ENCODE measurements at regions not wholly inside any gene's neighbourhood (a gene's known extent, or its start where the extent isn't known, plus 50 kb on each side); places are given as distances from the start of the nearest gene placed in this dataset.
A peak's percentile ranks its signal among the peaks of the same experiment; 100 is the strongest.

DNA sequence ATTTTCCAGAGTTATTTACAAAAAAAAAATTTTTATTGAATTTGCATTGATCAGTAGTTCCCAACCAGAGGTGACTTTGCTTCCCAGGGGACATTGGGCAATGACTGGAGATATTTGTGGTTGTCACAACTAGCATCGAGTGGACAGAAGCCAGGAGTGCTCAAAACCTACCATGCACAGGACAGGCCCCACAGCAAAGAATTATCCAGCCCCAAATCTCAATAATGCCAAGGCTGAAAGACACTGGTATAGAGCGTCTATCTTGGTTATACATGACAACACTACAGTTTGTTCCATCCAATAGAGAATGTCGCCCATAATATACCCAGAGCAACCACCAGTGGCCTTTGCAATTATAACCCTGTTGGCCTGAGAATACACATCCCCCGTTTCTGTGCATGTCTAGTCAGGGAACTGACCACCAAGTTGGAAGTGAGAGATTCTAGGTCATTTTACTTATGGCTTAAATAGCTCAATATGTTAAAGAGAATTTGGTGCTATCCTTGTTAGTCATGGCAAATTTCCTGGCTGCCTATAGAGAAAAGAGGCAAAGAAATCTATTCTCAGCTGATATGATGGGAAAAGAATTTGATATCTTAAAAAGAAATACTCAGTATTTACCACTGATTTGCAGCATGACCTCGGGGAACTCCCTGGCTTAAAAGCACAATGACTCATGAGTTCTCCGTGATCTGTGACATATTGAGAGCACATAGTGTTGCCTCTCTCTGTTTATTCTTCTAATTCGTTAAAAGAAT, 76.0 kb upstream of the ADTRP start:
- ChIA-PET POLR2A (no interaction called here), CTCF (no interaction called here)
- H3K4me1 Mint-ChIP-seq = no peaks in the 10 kb centered on the region
- no peaks in the 10 kb centered on the region for H3K36me3 Mint-ChIP-seq
- Histone ChIP-seq H3K4me3 (ENCODE audit: low read length) (no peak overlapping the region), H3K36me3 (ENCODE audit: insufficient read depth, low read length) (no peaks in the 10 kb centered on the region), H3K9me3 (ENCODE audit: low read length) (no peaks in the 10 kb centered on the region), H3K4me1 (ENCODE audit: insufficient read depth, low read length) (no peaks in the 10 kb centered on the region), H3K27ac (ENCODE audit: low read depth, low read length) (no peak overlapping the region), H3K27me3 (ENCODE audit: insufficient read depth, low read length, poor library complexity, severe bottlenecking) (no peaks in the 10 kb centered on the region)
- no peak for DNase-seq
- H3K27ac Mint-ChIP-seq = no peak overlapping the region
- no peak overlapping the region for H3K4me3 Mint-ChIP-seq
- peaks cover 1 to 20% of the 10 kb centered on the region in 2 donors for H3K27me3 Mint-ChIP-seq
- peaks cover 0 to 4% (median 0%) of the 10 kb centered on the region in 5 donors for H3K9me3 Mint-ChIP-seq

DNA sequence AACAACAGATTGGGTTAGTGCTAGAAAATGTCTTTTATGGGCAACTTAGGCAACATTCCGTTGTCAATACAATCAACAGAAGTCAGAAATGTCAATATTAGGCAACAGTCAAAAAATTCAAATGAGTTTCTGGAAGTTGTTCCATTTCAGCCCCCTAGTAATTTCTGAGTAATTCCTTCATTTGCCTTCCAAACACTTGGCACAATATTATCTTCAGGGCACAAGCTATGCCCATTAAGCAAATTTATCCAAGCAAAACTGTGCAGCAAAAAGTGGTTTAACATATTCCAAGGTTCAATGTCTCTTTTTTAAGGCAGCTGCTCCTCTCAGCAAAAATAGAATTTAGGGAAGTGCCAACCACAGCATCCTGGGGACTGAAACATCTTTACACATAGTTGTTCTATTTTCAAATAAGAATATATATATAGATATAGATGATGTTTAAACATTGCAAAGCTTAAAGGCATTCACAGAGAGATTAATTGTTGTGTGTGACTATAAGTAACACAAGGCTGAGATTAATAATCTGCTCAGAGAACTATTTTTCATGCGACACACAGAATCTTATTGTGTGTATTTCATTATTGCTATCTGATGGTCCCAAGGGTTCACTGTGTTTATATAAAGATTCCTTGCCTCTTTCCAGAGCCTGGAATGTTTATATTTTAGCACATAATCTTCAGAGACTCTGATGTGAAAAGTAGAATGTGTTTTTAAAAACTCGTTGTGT, 75.2 kb upstream of the ADTRP start:
- no peaks in the 10 kb centered on the region for H3K4me1 ChIP-seq (ENCODE audit: insufficient read depth, low read length)
- Mint-ChIP-seq H3K27ac (no peak overlapping the region), H3K36me3 (no peaks in the 10 kb centered on the region), H3K4me3 (no peak overlapping the region), H3K4me1 (no peaks in the 10 kb centered on the region), H3K27me3 (peaks cover 1 to 20% of the 10 kb centered on the region in 2 donors), H3K9me3 (peaks cover 0 to 4% (median 0%) of the 10 kb centered on the region in 5 donors)
- no peaks in the 10 kb centered on the region for H3K9me3 ChIP-seq (ENCODE audit: low read length)
- POLR2A ChIA-PET = no interaction called here
- H3K36me3 ChIP-seq (ENCODE audit: insufficient read depth, low read length) = no peaks in the 10 kb centered on the region
- no peak overlapping the region for H3K4me3 ChIP-seq (ENCODE audit: low read length)
- no peak overlapping the region for H3K27ac ChIP-seq (ENCODE audit: low read depth, low read length)
- DNase-seq = no peak
- H3K27me3 ChIP-seq (ENCODE audit: insufficient read depth, low read length, poor library complexity, severe bottlenecking) = no peaks in the 10 kb centered on the region
- CTCF ChIA-PET = no interaction called here

DNA sequence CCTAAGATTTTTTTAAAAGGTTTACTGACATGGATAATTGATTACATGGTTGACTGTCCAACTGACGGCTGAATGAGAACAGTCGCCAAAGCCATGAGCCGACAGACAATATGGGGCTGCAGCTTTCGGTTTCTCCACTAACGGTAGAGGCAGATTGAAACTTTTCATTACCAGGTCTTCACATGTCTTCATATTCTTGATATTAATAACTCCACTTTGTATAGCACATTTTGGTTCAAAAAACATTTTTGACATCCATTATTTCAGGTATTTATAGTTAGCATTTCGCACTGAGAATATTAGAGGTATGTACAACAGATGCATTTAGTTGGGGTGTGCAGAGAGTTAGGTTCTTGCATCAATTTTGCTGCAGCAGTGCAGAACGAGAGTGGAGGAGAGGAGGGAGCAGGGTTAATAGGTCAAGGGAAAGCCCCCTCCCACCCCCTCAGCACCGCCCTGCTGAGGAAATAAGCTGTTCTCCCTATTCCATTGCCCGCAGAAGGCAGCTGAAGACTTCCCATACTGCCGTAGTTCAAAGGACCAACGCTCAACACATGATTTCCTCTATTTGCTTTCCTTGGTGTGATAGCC, 73.6 kb upstream of the ADTRP start:
- no peak for DNase-seq
- Mint-ChIP-seq H3K27ac (no peak overlapping the region), H3K9me3 (no peaks in the 10 kb centered on the region), H3K27me3 (peaks cover 2 to 18% of the 10 kb centered on the region in 2 donors), H3K36me3 (no peaks in the 10 kb centered on the region), H3K4me1 (no peaks in the 10 kb centered on the region), H3K4me3 (peak overlapping the region in 5 of 7 donors; percentile 7 to 74 (median 46))
- no peak overlapping the region for H3K27ac ChIP-seq (ENCODE audit: low read depth, low read length)
- no peaks in the 10 kb centered on the region for H3K4me1 ChIP-seq (ENCODE audit: insufficient read depth, low read length)
- H3K9me3 ChIP-seq (ENCODE audit: low read length) = no peaks in the 10 kb centered on the region
- ChIA-PET CTCF (no interaction called here), POLR2A (no interaction called here)
- H3K36me3 ChIP-seq (ENCODE audit: insufficient read depth, low read length) = no peaks in the 10 kb centered on the region
- no peak overlapping the region for H3K4me3 ChIP-seq (ENCODE audit: low read length)
- H3K27me3 ChIP-seq (ENCODE audit: insufficient read depth, low read length, poor library complexity, severe bottlenecking) = no peaks in the 10 kb centered on the region

DNA sequence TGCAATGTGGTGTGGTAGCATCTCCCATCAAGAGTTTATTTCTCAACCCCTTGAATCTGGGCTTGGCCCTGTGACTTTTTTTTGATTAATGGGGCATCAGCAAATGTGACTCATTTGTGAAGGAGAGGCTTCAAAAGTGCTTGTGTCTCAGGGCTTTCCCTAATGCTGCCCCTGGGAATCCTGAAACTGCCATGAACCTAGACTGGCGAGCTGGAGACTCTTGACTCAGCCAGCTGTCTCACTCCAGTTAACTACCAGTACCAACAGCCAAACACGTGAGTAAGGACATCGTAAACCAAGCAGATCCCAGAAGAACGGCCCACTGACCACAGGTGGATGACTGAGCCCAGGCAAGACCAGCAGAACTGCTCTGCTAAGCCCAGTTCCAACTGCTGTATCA, 72.8 kb upstream of the ADTRP start:
- Mint-ChIP-seq H3K4me3 (no peak overlapping the region), H3K9me3 (no peaks in the 10 kb centered on the region), H3K36me3 (no peaks in the 10 kb centered on the region), H3K27me3 (peaks cover 3 to 18% of the 10 kb centered on the region in 2 donors), H3K4me1 (no peaks in the 10 kb centered on the region), H3K27ac (no peak overlapping the region)
- no peak overlapping the region for H3K4me3 ChIP-seq (ENCODE audit: low read length)
- ChIA-PET CTCF (no interaction called here), POLR2A (no interaction called here)
- no peak for DNase-seq
- H3K36me3 ChIP-seq (ENCODE audit: insufficient read depth, low read length) = no peaks in the 10 kb centered on the region
- H3K9me3 ChIP-seq (ENCODE audit: low read length) = no peaks in the 10 kb centered on the region
- H3K27ac ChIP-seq (ENCODE audit: low read depth, low read length) = no peak overlapping the region
- H3K27me3 ChIP-seq (ENCODE audit: insufficient read depth, low read length, poor library complexity, severe bottlenecking) = no peaks in the 10 kb centered on the region
- no peaks in the 10 kb centered on the region for H3K4me1 ChIP-seq (ENCODE audit: insufficient read depth, low read length)

DNA sequence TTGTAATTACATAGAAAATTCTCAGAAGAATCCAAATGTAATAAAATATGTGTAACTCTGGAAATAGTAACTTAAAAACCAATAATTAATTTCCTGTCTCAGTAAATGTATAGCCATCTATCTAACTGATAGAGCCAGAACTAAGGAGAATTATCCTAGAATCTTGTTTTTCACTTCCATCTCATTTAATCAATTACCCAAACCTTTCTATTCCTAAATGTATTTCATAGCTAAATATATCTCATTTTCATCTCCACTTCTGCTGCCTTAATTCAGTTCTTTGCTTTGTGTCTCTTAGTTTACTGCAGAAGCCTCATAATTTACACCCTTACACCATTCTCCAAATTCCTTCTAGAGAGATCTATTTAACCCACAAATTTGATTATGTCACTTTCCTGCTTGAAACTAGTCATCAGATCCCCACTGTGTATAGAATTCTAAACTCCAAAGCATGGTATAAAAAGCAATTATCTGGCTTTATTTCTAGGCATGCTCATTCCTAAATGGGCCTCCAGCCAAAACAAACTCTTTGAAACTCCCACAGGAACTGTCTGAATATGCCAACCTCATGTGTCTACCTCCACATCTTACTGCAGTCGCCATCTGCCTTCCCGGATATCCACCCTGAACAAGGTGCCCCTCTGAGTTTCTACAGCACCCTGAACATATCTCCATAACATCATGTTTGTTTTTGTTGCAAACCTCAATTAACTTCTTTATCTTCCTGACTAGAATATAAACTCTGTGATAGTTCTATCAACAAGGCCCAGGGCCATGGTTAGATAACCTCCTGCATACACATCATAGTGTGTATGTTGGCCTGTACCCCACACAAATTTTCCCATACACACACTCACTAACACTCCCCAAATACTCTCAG, 70.5 kb upstream of the ADTRP start:
- Mint-ChIP-seq H3K9me3 (no peaks in the 10 kb centered on the region), H3K27me3 (peaks cover 3 to 10% of the 10 kb centered on the region in 2 donors), H3K4me1 (no peaks in the 10 kb centered on the region), H3K27ac (no peak overlapping the region), H3K4me3 (no peak overlapping the region), H3K36me3 (no peaks in the 10 kb centered on the region)
- no peak for DNase-seq
- Histone ChIP-seq H3K9me3 (ENCODE audit: low read length) (no peaks in the 10 kb centered on the region), H3K36me3 (ENCODE audit: insufficient read depth, low read length) (no peaks in the 10 kb centered on the region), H3K27me3 (ENCODE audit: insufficient read depth, low read length, poor library complexity, severe bottlenecking) (no peaks in the 10 kb centered on the region), H3K27ac (ENCODE audit: low read depth, low read length) (no peak overlapping the region), H3K4me3 (ENCODE audit: low read length) (no peak overlapping the region), H3K4me1 (ENCODE audit: insufficient read depth, low read length) (no peaks in the 10 kb centered on the region)
- POLR2A ChIA-PET = no interaction called here
- CTCF ChIA-PET = no interaction called here

DNA sequence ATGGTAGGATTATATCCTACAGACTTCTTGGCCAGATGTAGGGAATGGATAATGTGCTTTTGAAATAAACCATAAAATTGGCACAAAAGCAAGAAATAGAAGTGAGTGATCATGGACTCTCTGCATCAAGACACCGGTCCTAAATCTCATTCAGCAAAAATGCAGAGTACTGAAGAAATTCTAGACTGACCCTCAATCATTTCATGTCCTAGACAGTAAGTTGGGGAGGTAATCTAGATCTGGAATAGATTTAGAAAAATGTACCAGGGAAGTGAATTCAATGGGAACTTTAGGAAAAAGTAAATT, 69.7 kb upstream of the ADTRP start:
- Mint-ChIP-seq H3K4me1 (no peaks in the 10 kb centered on the region), H3K36me3 (no peaks in the 10 kb centered on the region), H3K9me3 (no peaks in the 10 kb centered on the region), H3K4me3 (no peak overlapping the region), H3K27me3 (peaks cover 3 to 7% of the 10 kb centered on the region in 2 donors), H3K27ac (no peak overlapping the region)
- Histone ChIP-seq H3K4me3 (ENCODE audit: low read length) (no peak overlapping the region), H3K27me3 (ENCODE audit: insufficient read depth, low read length, poor library complexity, severe bottlenecking) (no peaks in the 10 kb centered on the region), H3K36me3 (ENCODE audit: insufficient read depth, low read length) (no peaks in the 10 kb centered on the region), H3K4me1 (ENCODE audit: insufficient read depth, low read length) (no peaks in the 10 kb centered on the region), H3K27ac (ENCODE audit: low read depth, low read length) (no peak overlapping the region), H3K9me3 (ENCODE audit: low read length) (no peaks in the 10 kb centered on the region)
- POLR2A ChIA-PET = no interaction called here
- no peak for DNase-seq
- CTCF ChIA-PET = no interaction called here

DNA sequence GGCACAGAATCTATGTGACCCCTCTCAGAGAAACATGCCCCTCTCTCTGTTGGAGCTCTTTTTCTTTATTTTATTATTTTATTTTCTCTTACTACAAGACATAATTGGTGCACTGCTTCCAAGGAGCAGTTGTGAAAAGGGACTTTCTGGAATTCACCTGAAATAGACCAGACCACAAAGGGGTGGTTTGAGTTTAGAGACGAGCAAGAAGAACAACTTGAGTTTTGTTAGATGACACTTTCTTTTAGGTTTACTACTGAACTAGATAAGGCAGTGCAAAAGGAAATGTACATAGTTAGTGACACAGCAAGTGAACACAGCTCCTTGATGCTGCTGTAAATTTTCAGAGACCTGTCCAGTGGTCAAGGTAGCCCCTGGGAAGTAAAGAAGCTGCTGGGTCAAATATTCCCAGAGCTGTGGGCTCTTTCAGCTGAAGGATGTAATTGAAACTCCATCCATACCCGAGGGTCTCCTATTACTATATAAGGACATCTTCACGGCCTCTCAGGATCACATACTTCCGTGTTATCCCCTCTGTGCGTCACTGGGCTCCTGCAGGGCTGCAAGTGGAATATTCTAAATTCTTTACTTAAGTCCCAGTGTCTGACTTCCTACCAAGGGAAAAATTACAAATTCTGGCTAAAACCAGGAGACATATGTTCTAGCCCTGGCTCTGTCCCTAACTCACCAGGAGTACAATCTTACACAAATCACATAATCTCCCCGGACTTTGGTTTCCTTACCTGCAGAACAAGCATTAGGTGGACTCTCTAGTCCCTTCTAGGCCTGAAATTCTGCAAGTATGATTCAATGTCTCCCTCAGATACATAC, 69.1 kb upstream of the ADTRP start:
- H3K27me3 ChIP-seq (ENCODE audit: insufficient read depth, low read length, poor library complexity, severe bottlenecking) = no peaks in the 10 kb centered on the region
- H3K9me3 Mint-ChIP-seq = peaks cover 0 to 2% (median 0%) of the 10 kb centered on the region in 5 donors
- H3K27ac ChIP-seq (ENCODE audit: low read depth, low read length) = no peak overlapping the region
- no peak overlapping the region for H3K27ac Mint-ChIP-seq
- no peak overlapping the region for H3K4me3 Mint-ChIP-seq
- no peaks in the 10 kb centered on the region for H3K9me3 ChIP-seq (ENCODE audit: low read length)
- H3K27me3 Mint-ChIP-seq = peaks cover 5 to 7% of the 10 kb centered on the region in 2 donors
- no peaks in the 10 kb centered on the region for H3K36me3 Mint-ChIP-seq
- ChIA-PET POLR2A (no interaction called here), CTCF (interaction anchor here (1.2 kb wide), 1 partner anchor 12 kb away, joined by 4 read pairs; no protein-coding TSS in a partner anchor)
- no peaks in the 10 kb centered on the region for H3K4me1 Mint-ChIP-seq
- no peak for DNase-seq
- H3K4me1 ChIP-seq (ENCODE audit: insufficient read depth, low read length) = no peaks in the 10 kb centered on the region
- H3K4me3 ChIP-seq (ENCODE audit: low read length) = no peak overlapping the region
- H3K36me3 ChIP-seq (ENCODE audit: insufficient read depth, low read length) = no peaks in the 10 kb centered on the region
